ENCODE measurements at regions not wholly inside any gene's neighbourhood (a gene's known extent, or its start where the extent isn't known, plus 50 kb on each side); places are given as distances from the start of the nearest gene placed in this dataset.
A peak's percentile ranks its signal among the peaks of the same experiment; 100 is the strongest.

DNA sequence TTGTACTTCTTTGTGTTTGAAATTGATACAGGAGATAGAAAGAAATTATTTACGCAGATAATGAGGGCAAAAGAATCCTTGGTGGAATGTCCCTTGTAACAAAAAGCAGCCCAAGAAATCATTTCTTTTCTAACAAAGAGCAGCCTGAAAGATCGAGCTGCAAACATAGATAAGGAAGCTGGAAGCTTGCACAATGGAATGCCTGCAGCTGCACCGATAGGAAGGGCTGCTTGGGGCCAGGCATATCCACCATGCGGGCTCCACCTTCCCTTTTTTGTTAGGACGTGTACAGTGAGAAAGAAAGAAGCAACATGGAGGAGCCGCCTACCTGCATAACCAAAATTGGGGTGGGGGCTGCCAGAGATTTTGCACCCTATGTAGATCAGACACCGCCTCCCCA lies 568.7 kb downstream of the METTL4 start:
- Histone ChIP-seq H3K4me1 (ENCODE audit: insufficient read depth, low read length) (peaks cover 6% of the 10 kb centered on the region), H3K36me3 (ENCODE audit: insufficient read depth, low read length) (no peaks in the 10 kb centered on the region), H3K27me3 (ENCODE audit: insufficient read depth, low read length) (no peaks in the 10 kb centered on the region), H3K4me3 (ENCODE audit: low read length) (no peak overlapping the region), H2AFZ (ENCODE audit: low read depth, low read length) (peak overlapping the region; percentile 60), H3K9me3 (ENCODE audit: low read length) (no peaks in the 10 kb centered on the region)

DNA sequence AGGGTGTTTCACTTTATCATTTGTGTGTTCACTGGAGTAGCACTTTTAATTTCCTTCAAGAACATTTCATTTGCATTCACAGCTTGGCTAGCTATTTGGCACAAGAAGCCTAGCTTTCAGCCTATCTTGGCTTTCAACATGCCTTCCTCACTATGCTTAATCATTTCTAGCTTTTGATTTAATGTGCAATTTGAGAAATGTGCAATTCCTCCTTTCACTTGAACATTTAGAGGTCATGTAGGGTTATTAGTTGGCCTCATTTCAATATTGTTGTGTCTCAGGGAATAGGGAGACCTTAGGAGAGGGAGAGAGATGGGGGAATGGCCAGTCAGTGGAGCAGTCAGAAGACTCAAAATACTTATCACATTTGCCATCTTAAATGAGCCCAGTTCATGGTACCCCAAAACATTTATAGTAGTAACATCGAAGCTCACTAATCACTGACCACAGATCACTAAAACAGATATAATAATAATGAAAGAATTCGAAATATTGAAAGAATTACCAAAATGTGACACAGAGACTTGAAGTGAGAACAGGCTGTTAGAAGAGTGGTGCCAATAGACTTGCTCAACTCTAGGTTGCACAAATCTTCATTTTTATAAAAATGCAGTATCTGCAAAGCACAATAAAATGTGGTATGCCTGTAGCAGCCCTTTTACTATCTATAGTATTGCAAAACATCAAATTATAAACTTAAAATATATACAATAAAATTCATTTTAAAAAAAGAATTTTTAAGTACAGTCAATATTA lies 561.2 kb downstream of the METTL4 start:
- H3K9me3 ChIP-seq (ENCODE audit: low read length), result no peaks in the 10 kb centered on the region
- no peak overlapping the region for H2AFZ ChIP-seq (ENCODE audit: low read depth, low read length)
- H3K36me3 ChIP-seq (ENCODE audit: insufficient read depth, low read length), result no peaks in the 10 kb centered on the region
- H3K27me3 ChIP-seq (ENCODE audit: insufficient read depth, low read length), result no peaks in the 10 kb centered on the region
- no peaks in the 10 kb centered on the region for H3K4me1 ChIP-seq (ENCODE audit: insufficient read depth, low read length)
- H3K4me3 ChIP-seq (ENCODE audit: low read length), result no peak overlapping the region

DNA sequence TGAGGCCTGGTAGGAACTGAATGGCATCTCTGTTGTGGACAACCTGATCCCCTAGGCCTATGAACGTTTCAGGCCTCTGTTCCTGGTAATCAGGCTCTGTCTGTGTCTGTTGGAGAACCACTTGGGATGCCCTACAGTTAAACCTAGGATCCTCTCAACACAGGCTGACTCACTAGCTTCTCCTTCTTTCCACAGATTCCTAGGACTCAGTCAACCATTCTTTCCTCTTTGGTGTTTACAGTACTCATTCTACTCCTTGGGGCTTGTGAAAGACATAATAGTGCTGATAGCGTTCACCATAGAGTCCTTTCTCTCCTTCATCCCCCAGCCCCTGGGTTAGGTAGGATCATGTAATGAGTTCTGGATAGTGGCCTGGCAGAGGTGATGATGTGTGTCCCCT lies 544.3 kb downstream of the METTL4 start:
- Histone ChIP-seq H3K27me3 (ENCODE audit: insufficient read depth, low read length) (no peaks in the 10 kb centered on the region), H3K4me1 (ENCODE audit: insufficient read depth, low read length) (no peaks in the 10 kb centered on the region), H3K4me3 (ENCODE audit: low read length) (no peak overlapping the region), H3K36me3 (ENCODE audit: insufficient read depth, low read length) (no peaks in the 10 kb centered on the region), H2AFZ (ENCODE audit: low read depth, low read length) (no peak overlapping the region), H3K9me3 (ENCODE audit: low read length) (no peaks in the 10 kb centered on the region)

DNA sequence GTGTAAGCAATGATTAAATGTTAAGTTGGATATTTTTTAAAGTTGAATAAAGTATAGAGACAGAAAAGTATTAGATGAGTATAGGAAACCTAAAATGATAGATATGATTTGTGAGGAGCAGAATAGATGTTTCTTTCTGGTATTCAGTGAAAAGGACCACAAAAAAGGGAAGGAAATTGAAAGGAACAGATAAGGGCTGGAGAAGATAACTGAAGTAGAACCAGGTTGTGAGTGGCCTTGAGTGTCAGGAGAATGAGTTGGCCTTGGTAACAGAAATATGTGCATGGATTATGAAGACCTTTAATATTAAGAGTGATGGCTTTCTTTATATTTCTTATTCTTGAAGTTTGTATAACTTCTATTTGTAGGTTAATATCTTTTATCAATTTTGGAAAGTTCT lies 543.5 kb downstream of the METTL4 start:
- no peaks in the 10 kb centered on the region for H3K27me3 ChIP-seq (ENCODE audit: insufficient read depth, low read length)

DNA sequence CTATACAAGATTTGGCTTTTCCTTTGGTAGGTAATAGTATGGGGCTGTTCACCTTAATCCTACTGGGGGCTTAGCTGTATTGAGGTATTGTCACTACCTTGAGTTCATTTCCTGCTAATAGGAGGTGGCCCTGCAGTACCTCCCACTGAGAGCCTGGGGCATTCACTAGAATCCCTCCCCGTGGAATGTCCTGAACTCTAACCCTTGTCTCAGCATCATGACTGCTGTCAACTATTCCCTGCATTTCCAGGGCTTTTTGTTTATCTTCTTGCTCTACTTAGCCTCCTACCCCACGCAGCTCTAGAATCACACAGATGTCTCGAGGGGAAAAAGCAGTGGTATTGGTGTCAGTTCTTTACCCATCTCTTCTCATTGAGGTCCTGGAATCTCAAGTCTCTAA lies 542.3 kb downstream of the METTL4 start:
- Histone ChIP-seq H3K36me3 (ENCODE audit: insufficient read depth, low read length) (no peaks in the 10 kb centered on the region), H3K27me3 (ENCODE audit: insufficient read depth, low read length) (no peaks in the 10 kb centered on the region), H3K4me1 (ENCODE audit: insufficient read depth, low read length) (no peaks in the 10 kb centered on the region), H3K4me3 (ENCODE audit: low read length) (no peak overlapping the region), H2AFZ (ENCODE audit: low read depth, low read length) (no peak overlapping the region), H3K9me3 (ENCODE audit: low read length) (no peaks in the 10 kb centered on the region)

More for the DNA sequence above, 543.5 kb downstream of the METTL4 start:
- Histone ChIP-seq H3K36me3 (ENCODE audit: insufficient read depth, low read length) (no peaks in the 10 kb centered on the region), H2AFZ (ENCODE audit: low read depth, low read length) (no peak overlapping the region), H3K9me3 (ENCODE audit: low read length) (no peaks in the 10 kb centered on the region), H3K4me3 (ENCODE audit: low read length) (no peak overlapping the region), H3K4me1 (ENCODE audit: insufficient read depth, low read length) (no peaks in the 10 kb centered on the region)

DNA sequence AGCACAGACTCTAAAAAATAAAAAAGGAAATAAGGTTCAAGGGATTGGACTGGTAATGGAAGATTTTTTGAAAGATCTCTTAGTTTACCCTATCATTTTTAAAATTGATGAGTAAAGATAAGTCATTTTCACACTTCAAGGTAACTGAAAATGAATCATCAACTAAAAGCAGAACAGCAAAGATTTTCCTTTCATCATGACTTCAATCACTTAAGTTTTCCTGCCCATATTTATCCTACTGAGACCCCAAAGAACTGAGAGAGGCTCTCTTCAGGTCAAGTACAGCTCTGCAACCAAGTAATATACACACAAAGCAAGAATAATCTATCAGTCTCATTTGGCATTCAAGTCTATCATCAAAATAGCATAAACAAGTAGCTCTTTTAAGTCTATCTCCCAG lies 540.7 kb downstream of the METTL4 start:
- no peak overlapping the region for H3K4me3 ChIP-seq (ENCODE audit: low read length)
- no peak overlapping the region for H2AFZ ChIP-seq (ENCODE audit: low read depth, low read length)
- H3K36me3 ChIP-seq (ENCODE audit: insufficient read depth, low read length), result no peaks in the 10 kb centered on the region
- H3K9me3 ChIP-seq (ENCODE audit: low read length), result no peaks in the 10 kb centered on the region
- no peaks in the 10 kb centered on the region for H3K4me1 ChIP-seq (ENCODE audit: insufficient read depth, low read length)
- H3K27me3 ChIP-seq (ENCODE audit: insufficient read depth, low read length), result no peaks in the 10 kb centered on the region

DNA sequence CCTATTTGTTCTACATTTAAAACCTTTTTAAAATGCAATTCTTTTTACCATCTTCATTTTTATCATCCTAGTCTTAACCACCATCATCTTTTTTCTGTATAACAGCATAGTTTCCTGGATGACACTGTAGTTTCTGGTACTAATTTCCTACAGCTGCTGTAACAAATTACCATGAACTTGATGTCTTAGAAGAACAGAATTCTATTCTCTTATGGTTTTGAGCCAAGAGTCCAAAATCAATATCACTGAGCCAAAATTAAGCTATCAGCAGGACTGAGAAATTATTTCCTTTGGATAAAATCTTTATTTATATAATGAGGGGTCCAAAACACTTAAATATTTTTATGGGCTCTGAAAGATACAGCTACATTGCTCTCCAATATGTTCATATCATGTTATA lies 539.3 kb downstream of the METTL4 start:
- no peak overlapping the region for H2AFZ ChIP-seq (ENCODE audit: low read depth, low read length)
- H3K4me3 ChIP-seq (ENCODE audit: low read length), result no peak overlapping the region
- no peaks in the 10 kb centered on the region for H3K9me3 ChIP-seq (ENCODE audit: low read length)
- no peaks in the 10 kb centered on the region for H3K4me1 ChIP-seq (ENCODE audit: insufficient read depth, low read length)
- no peaks in the 10 kb centered on the region for H3K36me3 ChIP-seq (ENCODE audit: insufficient read depth, low read length)
- no peaks in the 10 kb centered on the region for H3K27me3 ChIP-seq (ENCODE audit: insufficient read depth, low read length)

DNA sequence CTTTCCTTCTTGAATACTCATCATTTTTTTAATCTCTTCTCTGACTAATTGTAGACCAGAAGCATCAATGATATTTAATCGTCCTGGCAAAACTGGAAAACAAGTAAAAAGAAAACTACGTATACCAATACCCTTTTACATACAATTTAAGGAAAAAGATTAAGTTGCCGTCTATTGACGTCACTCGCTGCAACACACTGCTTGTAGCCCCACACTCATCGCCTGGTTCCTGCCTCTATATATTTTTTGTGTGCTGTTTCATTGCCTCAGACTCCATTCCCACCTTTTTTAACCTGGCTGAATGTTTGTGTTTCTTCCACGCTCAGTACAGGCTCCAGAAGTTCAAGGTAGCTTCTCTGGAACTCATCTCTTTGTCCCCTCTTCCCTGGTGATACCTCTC lies 536.2 kb downstream of the METTL4 start:
- Histone ChIP-seq H3K27me3 (ENCODE audit: insufficient read depth, low read length) (no peaks in the 10 kb centered on the region), H2AFZ (ENCODE audit: low read depth, low read length) (no peak overlapping the region), H3K9me3 (ENCODE audit: low read length) (no peaks in the 10 kb centered on the region), H3K36me3 (ENCODE audit: insufficient read depth, low read length) (no peaks in the 10 kb centered on the region), H3K4me1 (ENCODE audit: insufficient read depth, low read length) (no peaks in the 10 kb centered on the region), H3K4me3 (ENCODE audit: low read length) (no peak overlapping the region)

DNA sequence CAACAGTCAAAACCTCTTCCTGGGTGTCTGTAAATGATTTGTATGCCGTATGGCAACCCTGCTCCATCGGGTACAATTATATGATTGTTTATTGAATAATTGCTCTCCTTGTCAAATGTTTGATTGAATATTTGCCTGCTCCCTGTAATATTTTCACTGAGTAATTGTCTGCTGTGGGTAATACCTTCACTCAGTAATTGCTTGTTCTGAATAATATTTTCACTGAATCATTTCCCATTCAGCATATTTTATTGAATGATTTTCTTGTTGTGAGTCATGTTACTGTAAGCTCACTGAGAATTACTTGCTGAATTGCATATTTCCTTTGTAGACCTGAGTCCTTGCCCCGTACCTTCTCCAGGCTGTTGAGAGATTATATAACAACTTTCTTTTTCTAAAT lies 535.2 kb downstream of the METTL4 start:
- H3K4me3 ChIP-seq (ENCODE audit: low read length), result no peak overlapping the region
- no peaks in the 10 kb centered on the region for H3K4me1 ChIP-seq (ENCODE audit: insufficient read depth, low read length)
- H3K36me3 ChIP-seq (ENCODE audit: insufficient read depth, low read length), result no peaks in the 10 kb centered on the region
- H3K9me3 ChIP-seq (ENCODE audit: low read length), result no peaks in the 10 kb centered on the region
- H3K27me3 ChIP-seq (ENCODE audit: insufficient read depth, low read length), result no peaks in the 10 kb centered on the region
- H2AFZ ChIP-seq (ENCODE audit: low read depth, low read length), result no peak overlapping the region

DNA sequence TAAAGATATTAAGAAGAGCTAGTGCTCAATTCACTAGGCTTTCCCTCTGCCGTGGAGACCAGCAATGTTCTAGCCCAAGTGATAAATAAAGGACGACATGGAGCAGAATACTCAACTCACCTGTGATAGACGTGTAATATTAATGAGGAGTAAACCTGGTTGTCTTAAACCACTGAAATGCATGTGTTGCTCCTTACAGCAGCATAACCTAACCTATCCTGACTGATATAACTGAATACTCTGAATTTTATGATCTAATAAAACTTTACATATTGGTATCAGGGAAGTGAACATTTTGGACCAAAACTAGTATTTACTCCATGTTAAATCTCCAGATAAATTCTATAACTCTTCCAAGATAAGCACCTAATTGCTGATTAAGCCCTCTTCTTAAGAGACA lies 531.0 kb downstream of the METTL4 start:
- Histone ChIP-seq H3K36me3 (ENCODE audit: insufficient read depth, low read length) (no peaks in the 10 kb centered on the region), H3K4me3 (ENCODE audit: low read length) (no peak overlapping the region), H3K27me3 (ENCODE audit: insufficient read depth, low read length) (no peaks in the 10 kb centered on the region), H3K4me1 (ENCODE audit: insufficient read depth, low read length) (no peaks in the 10 kb centered on the region), H3K9me3 (ENCODE audit: low read length) (no peaks in the 10 kb centered on the region), H2AFZ (ENCODE audit: low read depth, low read length) (no peak overlapping the region)

DNA sequence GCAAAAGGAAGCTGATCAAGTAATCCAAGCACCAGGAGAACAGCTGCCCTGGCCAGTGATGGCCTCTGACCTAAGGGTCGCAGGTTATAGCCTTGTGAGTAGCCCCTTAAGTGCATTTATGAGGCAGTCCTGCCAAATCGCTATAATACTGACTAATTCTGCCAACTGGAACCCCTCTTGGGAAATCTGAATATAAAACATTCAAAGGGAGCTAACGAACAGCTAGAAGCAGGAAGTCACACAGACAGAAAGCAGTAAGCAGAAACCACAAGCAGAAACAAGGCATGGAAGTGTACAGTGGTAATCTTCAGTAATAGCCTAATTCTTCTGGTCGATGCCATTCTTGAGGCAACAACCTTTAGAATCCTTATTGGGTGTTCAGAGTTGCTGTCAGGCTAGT lies 521.3 kb downstream of the METTL4 start:
- H3K9me3 ChIP-seq (ENCODE audit: low read length), result no peaks in the 10 kb centered on the region
- no peak overlapping the region for H2AFZ ChIP-seq (ENCODE audit: low read depth, low read length)
- no peaks in the 10 kb centered on the region for H3K4me1 ChIP-seq (ENCODE audit: insufficient read depth, low read length)
- H3K4me3 ChIP-seq (ENCODE audit: low read length), result no peak overlapping the region
- H3K27me3 ChIP-seq (ENCODE audit: insufficient read depth, low read length), result no peaks in the 10 kb centered on the region
- no peaks in the 10 kb centered on the region for H3K36me3 ChIP-seq (ENCODE audit: insufficient read depth, low read length)

DNA sequence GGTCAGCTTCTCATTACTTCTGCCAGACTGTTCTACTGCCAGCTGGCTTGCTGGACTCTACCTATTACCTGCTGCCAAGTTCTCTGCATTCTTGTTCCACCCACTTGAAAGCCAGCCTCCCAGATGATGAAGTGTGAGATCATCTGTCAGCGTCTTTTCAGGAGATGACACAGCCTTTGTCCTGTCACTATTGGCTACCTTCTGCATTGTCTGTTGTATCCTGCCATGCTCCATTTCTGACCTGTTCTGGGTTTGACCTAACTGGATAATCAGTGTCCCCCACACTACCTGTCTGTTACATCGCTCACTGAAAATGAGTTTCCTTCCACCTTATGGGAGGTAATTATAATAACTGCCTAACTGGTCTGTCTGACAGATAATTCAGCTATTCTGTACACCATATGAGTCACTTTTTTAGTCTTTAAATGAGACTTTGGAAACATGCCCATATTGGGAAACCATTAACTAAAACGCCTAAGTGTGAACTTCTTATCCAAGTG lies 520.6 kb downstream of the METTL4 start:
- H3K4me1 ChIP-seq (ENCODE audit: insufficient read depth, low read length), result no peaks in the 10 kb centered on the region
- no peak overlapping the region for H3K4me3 ChIP-seq (ENCODE audit: low read length)

DNA sequence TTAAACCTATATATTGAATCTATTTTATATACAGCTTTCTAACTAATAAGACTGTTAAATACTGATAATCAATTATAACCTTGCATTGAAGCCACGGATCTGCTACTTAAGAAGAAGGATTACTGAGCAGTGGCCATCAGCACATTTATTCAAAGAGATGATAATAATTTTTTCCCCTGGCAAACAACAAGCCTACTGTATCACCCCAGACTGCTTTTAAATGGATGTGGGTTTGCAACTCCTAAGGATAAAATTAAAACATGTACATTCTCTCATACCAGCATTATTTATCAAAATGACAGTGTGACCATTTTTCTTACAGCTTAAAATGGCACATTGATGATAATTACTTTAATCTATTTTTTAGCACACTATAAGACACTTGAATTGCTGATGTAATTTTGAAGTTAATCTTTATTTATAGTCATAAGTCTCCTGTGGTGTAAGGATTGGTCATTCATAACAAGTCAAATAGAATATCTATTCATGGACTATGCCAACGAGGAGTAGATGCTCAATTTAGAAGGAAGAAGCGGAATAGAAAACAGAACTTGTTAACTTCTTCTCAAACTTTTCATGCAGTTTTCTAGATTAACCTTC lies 517.7 kb downstream of the METTL4 start:
- H3K4me1 ChIP-seq (ENCODE audit: insufficient read depth, low read length), result no peaks in the 10 kb centered on the region
- H2AFZ ChIP-seq (ENCODE audit: low read depth, low read length), result no peak overlapping the region
- H3K36me3 ChIP-seq (ENCODE audit: insufficient read depth, low read length), result no peaks in the 10 kb centered on the region
- H3K4me3 ChIP-seq (ENCODE audit: low read length), result no peak overlapping the region
- no peaks in the 10 kb centered on the region for H3K9me3 ChIP-seq (ENCODE audit: low read length)
- no peaks in the 10 kb centered on the region for H3K27me3 ChIP-seq (ENCODE audit: insufficient read depth, low read length)

More for the DNA sequence above, 520.6 kb downstream of the METTL4 start:
- Histone ChIP-seq H3K36me3 (ENCODE audit: insufficient read depth, low read length) (no peaks in the 10 kb centered on the region), H3K9me3 (ENCODE audit: low read length) (no peaks in the 10 kb centered on the region), H3K27me3 (ENCODE audit: insufficient read depth, low read length) (no peaks in the 10 kb centered on the region), H2AFZ (ENCODE audit: low read depth, low read length) (no peak overlapping the region)

DNA sequence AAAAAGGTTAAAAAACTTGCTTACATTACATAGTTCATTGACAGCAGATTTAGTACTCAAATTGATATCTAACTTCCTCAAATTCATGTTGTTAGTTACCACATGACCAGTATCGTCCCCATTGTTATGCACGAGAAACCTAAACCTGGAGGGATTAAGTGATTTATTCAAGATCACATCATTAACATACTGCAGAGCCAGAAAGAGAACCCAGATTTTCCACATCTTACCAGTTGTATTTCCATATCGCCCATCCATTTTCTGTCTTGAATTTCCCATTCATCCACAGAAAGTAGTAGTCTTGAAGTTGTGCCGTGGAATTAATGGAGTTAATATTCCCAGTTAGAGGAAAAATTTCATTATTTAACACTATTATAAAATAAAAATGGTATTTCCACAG lies 512.0 kb downstream of the METTL4 start:
- H3K9me3 ChIP-seq (ENCODE audit: low read length), result no peaks in the 10 kb centered on the region
- no peaks in the 10 kb centered on the region for H3K4me1 ChIP-seq (ENCODE audit: insufficient read depth, low read length)
- no peaks in the 10 kb centered on the region for H3K27me3 ChIP-seq (ENCODE audit: insufficient read depth, low read length)
- no peak overlapping the region for H3K4me3 ChIP-seq (ENCODE audit: low read length)
- no peaks in the 10 kb centered on the region for H3K36me3 ChIP-seq (ENCODE audit: insufficient read depth, low read length)
- H2AFZ ChIP-seq (ENCODE audit: low read depth, low read length), result no peak overlapping the region
